GM19025 (cell line): ENCODE measurements at regions not wholly inside any gene's neighbourhood (a gene's known extent, or its start where the extent isn't known, plus 50 kb on each side); places are given as distances from the start of the nearest gene placed in this dataset.

Source experiments
- ATAC-seq: cut with Tn5 transposase; IDR thresholded peaks from one replicate; pipeline ENCODE4 v1.9.1; 2021; ENCODE audit warnings: mild to moderate bottlenecking, low read depth, moderate library complexity; ENCODE audit not compliant: unreplicated experiment

DNA sequence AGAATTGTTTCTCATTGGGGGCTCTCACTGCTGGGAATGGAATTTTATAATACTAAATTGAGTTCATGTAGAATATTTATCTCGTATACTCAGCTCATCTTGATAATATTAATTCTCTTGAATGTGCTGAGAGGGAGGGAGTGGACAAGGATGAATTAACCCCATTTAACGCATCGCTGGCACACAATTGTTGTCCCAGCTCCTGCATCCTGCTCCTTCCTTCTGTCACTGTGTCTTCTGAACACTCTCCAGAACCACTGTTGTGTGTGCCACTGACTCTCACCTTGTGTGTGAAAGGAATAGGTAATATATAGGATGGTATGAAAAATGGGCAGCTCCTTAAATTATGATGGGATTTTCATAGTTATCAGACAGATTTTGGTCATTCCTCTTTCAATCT, 267.3 kb downstream of the MTRR start:
- ATAC-seq: no peak

DNA sequence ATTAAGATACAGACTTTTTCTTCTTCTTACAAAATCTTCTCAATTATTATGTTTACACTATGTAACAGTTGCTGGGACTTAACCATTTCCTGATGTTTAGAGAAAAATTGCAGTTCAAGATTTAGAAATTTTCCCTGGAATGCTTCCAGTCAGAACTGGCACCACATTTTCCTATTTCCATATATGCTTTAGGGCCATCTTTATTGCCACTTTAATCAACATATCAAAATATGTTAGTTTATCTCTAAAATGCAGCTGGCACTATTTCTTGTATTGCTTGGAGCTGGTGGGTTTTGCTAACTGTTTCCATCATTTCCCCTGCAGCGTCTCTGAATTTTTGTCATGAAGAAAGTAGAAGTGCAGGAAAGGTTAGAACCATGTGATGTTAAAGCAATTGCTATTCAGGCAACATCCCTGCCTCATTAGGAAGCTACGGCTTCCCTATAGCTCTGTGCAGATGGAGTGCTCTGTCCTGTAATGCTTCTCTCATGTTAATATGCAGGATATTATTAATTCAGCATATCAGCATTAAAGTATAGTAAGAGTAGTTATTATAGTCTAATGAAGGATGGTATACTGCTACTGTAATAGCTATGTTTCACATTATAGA, 269.1 kb downstream of the MTRR start:
- ATAC-seq: no peak

DNA sequence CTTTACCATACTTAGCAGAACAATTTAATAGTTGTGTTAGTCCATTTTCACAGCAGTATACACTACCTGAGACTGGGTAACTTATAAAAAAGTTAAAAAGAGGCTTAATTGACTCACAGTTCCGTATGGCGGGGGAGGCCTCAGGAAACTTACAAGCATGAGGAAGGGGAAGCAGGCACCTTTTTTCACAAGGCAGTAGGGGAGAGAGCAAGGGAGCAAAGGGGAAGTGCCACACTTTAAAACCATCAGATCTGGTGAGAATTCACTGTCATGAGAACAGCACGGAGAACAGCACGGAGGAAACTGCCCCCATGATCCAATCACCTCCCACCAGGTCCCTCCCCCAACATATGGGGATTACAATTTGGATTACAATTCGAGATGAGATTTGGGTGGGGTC, 269.9 kb downstream of the MTRR start:
- no peak for ATAC-seq

DNA sequence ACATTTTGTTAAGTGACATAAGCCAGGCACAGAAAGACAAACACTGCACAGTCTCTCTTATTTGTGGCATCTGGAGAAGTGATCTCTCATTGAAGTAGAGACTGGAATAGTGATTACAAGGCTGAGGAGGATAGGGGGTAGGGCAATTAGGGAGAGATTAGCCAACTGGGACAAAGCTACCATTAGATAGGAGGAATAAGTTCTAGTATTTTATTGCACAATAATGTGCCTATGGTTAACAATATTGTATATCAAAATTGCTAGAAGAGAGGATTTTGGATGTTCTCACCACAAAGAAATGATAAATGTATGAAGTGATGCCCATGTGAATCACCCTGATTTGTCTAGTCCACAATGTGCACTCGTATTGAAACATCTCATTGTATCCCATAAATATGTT, 281.8 kb downstream of the MTRR start:
- ATAC-seq: no peak

DNA sequence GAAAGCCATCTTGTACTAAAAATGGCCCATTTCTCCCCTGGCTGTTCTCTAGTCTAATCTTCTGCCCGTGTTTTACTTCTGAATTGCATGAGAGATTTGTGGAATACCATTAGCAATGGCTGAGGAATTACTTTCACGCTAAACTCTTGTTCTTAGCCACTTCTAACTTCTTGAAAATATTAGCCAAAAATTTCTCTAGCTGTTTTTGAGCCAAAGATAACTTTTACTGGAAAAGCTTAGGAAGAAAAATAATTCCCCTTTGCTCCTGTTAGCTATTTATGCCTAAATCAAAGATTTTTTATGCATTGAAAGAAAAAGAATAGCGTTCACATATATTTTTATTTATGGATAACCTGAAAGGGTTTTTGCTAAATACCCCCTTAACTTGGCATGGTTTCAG, 287.8 kb downstream of the MTRR start:
- ATAC-seq: no peak

DNA sequence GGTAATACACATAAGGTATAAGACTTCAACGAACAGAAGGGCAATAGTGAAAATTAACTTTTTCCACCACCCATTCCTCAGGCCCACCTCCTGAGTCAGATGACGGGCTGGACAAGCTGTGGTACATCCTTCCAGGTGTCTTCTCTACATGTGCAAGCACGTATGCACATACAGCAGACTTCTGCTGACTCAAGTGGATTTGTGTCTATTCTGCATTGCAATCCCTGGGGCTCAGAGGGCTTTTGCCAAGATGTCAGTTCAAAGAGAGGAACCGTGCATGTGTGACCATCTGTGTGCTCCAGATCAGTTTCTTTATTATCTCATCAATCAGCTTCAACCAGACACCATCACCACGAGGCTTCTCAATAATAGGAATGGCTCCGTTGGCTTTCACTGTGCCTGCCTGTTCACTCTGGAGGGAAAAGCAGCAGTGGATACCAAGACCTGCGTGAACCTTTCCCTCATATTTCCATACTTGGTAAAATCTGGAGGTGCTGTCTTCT, 288.4 kb downstream of the MTRR start:
- ATAC-seq: no peak

DNA sequence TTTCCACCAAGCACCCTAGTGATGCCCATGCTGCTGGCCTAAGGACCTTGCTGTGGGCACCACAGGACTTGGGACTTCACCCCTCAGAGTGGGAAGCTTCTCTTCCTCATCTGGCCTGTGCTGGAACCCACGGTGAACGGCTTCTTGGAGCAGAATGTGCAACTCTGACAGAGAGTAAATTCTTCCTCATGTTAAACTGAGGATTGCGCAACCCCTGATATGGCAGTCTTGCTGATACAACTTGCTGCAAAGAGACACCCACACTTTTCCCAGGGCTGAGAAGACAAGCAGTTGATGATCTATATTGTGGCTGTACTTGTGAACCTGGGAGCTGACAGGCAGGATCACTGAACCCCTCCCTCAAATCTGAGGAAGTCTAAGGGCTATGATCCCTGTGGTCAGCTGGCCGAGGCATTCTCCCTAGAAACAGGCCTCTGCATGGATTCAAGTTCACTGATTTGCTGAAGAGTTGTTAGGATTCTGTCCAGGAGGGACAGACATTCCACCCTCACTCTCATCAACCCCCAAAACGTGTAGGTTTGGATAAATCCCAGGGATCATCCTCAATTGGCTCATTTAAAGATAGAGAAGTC, 307.2 kb downstream of the MTRR start:
- ATAC-seq: no peak

DNA sequence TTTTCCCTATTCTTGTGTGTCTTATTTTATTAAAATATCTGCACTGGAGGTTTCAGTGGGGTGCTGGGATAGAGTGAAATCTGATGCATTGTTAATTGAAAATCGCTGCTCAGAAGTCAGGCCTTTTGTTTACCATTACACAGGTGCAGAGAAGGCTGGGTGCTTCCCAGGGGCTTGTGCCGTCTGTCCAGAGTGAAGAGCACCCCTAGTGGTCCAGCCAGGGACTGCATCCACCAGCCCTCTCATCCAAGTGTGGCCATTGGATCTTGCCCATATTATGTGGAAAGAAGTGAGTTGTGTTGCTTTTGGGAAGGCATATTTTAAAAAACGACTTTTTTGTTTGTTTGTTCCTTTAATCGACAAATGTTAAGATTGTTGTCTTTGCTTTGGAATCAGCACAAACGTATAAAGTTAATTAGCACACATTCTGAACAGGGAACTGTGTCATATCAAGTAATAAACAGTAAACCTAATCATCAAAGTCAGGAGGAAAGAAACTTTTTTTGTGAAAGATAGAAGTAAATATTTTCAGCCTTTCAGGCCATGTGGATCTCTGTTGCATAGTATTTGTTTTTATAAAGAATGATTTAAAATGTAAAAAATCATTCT, 315.6 kb downstream of the MTRR start:
- ATAC-seq: peak; percentile 83

DNA sequence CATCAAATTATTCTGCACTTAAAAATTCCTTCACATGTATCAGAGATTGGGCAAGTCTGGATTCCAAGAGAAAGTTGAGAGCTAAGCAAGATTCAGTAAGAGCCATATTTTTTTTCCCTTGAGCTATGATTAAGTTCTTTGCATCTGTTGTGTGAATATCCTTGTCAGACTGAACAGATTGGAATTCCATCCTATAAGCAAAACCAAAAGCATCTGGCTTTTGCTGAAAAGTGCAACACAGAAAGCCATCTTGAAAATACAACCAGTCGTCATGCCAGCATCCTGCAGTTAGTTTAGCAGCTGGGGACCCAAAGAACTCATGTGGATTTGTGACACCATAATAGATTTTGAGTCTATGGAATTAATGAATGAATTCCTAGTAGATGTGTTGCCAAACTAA, 316.9 kb downstream of the MTRR start:
- no peak for ATAC-seq

DNA sequence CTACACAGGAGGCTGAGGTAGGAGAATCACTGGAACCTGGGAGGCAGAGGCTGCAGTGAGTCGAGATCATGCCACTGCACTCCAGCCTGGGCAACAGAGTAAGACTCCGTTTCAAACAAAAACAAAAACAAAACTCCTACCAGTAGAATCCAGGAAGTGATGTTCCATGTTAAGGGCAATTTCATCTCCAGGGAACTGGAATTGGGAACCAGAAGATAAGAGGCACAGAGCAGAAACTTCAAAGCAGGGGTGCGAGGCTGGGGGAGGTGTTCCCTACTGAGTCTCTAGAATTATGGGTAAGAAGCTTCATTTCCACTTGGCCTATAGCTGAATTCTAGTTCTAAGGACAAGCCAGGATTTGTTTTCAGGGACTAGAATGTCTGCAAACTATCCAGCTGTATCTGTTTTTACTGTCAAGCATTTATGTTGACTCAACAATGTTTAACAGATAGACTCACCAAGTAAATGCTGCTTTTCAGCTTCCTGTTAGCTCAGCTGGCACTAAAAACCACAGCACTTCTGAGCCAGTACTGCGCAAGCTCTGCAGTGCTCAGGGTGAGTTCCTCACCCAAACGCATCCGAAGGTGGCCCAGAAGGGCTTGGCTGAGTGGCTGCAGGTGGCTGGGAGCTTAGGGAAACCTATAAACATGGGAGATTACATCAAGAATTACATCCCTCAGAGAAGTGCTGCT, 320.1 kb downstream of the MTRR start:
- ATAC-seq: no peak

DNA sequence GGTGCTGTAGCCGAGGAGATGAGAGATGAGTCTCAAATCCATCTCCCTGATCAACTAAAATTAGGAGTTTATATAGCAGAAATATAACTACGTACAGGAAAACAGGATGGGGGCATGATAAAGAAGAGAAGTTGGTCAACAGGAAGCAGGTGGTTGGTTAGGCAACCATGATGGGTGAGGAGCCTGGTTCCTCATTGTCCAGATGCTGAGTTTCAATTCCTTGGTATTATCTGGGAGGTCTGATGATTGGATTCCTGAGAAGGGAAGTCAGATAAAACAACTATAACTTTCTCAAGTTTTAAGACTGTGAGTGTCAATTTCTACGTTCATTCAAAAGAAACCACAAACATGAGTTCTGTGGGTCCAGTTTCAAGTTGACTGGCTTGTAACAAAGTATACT, 323.9 kb downstream of the MTRR start:
- no peak for ATAC-seq

DNA sequence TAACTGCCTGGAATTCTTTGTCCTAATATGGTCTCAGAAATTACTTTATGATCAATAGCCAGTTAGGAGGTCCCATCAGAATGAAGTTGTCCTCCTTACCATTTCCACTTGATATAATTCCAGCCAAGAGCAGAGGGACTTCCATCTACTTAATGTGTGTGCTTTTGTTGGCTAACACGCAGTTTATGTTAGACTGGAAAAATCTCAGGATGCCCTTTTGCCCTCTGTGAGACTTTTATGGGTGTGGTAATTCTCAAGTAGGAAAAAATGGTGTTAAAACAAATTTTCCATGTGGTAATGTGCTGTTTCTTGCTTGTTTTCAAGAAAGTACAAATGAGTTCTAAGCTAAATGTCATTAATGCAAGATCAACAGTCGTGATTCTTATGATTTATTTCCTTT, 327.1 kb downstream of the MTRR start:
- ATAC-seq: no peak

DNA sequence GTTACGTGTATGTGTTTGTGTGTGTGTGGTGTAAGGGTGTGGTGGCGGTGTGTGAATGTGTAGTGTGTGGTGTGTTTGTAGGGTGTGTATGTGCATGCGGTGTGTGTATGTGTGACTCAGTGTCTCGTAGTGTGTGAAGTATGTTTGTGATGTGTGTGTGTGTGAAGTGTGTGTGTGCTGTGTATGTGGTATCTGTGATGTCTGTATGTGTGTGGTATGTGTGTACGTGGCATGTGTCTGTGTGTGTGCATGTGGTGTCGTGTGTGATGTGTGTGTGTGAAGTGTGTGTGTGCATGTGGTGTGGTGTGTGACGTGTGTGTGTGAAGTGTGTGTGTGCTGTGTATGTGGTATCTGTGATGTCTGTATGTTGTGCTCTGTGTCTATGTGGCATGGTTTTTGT, 339.4 kb downstream of the MTRR start:
- no peak for ATAC-seq

DNA sequence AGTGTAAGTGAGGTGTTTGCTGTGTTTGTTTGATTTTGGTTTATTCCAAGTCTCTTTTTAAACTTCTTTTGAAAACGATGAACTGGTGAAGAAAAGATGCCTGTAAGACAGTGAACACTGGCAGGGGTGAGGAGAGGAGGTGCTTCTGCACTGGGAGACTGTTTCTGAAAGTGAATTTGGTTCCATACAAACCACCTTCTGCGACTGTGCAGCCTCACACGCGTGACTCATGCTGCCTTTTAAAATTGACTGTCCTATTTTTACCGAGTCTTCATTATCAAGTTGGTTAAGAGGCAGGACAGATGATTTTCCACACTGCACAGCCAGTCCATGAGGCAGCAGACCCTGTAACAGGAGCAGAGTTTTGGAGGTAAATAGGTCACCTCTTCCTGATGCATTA, 340.6 kb downstream of the MTRR start:
- no peak for ATAC-seq

DNA sequence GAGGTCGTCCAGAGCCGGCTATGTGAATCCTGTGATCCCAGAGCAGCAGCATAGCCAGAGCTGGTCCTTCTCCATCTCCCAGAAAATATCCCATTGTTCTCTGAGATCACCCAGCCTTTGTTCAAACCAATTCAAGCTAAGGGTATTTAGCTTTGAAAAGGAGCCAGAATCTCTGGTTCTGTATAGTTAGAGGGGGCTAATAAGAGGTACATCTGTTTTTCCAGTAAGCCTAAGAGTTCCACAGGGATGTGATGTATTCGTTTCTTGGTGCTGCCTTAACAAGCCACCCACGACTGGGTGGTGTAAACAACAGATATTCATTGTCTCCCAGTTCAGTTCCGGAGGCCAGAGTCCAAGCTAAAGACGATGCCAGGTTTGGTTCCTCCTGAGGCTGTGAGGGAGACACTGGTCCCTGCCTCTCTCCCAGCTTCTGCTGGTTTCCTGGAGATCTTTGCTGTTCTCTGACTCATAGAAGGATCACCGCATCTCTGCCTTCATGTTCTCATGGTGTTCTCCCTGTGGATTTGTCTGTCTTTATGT, 344.8 kb downstream of the MTRR start:
- ATAC-seq: no peak

DNA sequence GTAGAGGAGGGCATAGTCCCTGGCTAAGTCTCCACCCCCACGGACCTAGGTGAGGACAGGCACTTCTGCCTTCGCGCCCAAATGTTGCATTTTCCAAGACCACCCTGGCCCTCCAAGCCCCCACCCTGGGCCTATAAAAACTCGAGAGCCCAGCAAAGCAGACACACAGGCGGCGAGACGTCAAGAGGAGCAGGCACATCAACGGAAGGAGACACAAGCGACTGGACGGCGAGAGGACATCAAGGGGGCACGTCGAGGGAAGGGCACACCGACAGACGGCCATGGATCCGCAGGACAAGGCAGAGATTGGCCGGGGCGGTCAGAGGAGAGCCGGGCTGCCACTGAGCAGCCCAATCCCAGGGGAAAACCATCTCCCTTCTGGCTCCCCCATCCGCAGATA, 348.0 kb downstream of the MTRR start:
- ATAC-seq: no peak

DNA sequence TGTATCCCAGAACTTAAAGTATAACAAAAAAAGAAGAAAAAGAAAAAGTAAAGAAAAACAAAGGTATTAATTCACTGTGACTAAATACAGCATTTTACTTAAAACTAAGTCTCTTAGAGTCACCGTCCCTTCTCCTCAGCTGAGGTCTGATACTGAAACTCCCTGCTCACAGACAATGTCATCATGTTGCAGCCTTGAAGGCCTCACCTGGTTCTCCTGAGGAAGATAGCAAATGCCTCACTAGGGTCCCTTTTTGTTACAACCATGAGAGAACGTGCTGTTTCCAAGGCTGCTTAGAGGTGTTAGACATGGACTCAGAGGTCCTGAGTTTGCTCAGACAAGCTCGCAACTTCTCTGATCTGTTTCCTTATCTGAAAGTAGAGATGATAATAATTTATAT, 357.2 kb downstream of the MTRR start:
- ATAC-seq: no peak

DNA sequence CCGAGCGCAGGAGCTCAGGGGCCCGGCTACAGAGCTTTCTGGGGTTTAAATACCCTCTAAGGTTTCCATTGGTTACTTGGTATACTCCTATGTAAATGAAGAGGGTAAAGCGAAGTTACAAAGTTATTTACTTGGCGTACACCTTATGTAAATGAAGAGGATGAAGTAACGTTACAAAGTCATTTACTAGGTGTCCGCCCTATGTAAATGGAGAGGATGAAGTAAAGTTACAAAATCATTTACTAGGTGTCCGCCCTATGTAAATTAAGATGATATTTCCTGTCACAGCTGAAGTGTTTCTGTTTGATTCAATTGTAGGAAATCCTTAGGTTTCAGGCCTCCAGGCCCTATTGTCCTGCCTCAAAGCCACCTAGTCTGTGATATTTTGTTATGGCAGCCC, 358.2 kb downstream of the MTRR start:
- no peak for ATAC-seq

DNA sequence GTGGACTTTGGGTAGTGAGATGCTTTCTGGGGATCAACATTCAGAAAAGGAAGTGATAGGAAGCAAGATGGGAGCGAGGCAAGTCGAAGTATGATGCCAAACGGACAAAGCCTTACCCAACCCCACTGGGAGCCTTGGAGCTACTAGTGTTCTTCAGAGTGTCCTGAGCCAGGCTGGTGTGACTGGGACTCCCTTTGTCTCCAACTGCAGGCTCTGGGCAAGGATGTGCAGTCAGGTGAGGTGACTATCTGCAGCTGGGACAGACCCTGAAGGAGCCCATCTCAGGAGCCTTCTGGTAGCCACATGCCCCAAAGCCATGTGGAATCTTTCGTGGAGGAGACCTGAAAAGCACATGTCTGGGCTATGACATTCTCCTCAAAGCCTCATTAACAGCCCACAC, 360.6 kb downstream of the MTRR start:
- no peak for ATAC-seq

DNA sequence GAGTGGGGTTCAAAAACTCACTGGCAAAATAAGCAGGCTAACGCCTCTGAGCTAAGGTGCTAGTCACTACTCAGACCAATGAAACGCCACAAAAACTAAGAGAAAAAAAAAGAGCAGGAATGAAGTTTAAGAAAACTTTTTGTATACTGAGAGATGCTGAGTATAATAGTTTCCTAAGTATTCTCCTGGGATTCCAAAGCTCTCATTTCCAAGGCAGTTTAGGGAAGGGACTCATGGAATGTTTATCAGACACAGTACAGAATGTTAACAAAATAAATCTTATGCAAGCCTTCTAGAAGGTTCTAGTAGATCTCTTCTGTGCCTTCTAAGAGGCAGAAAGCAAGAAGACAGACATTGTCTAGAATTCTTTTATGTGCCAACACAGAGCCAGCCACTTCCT, 361.9 kb downstream of the MTRR start:
- ATAC-seq: no peak

DNA sequence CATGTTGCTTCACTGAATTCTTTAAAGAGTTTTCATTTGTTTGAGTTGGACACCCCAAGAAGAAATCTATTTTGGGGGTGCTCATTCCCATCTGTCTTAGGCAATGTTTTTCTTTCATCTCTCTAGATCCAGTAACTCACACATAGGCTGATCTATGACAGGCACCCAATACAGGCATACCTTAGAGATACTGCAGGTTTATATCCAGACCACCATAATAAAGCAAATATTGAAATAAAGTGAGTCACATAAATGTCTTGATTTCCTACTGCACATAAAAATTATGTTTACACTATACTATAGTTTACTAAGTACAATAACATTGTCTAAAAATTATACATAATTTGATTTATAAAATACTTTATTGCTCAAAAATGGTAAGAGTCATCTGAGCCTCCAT, 364.5 kb downstream of the MTRR start:
- ATAC-seq: no peak
